ENCODE measurements at regions not wholly inside any gene's neighbourhood (a gene's known extent, or its start where the extent isn't known, plus 50 kb on each side); places are given as distances from the start of the nearest gene placed in this dataset.

- no peak for TF ChIP-seq EZH2 (IDR thresholded peaks at IDR 0.05)
- TF ChIP-seq CTCF (IDR thresholded peaks at IDR 0.05) = no peak
- TF ChIP-seq EZH2phosphoT487 (IDR thresholded peaks at IDR 0.05) = no peak
Measured at GRCh38 chr2:128738446-128739110, 419.9 kb upstream of the HS6ST1 start.

Measured in neural progenitor cell (in vitro differentiated cells).